ENCODE measurements at regions not wholly inside any gene's neighbourhood (a gene's known extent, or its start where the extent isn't known, plus 50 kb on each side); places are given as distances from the start of the nearest gene placed in this dataset.

- TF ChIP-seq NFYB (IDR thresholded peaks at IDR 0.05; ENCODE audit: insufficient read depth, low read depth, low read length) (no peak), SIN3A (IDR thresholded peaks at IDR 0.05; ENCODE audit: low read depth, low read length) (no peak), GATAD2B (conservative IDR thresholded peaks at IDR 0.05; ENCODE audit: low read depth) (no peak), SUZ12 (IDR thresholded peaks at IDR 0.05; ENCODE audit: unreplicated experiment) (no peak), RUNX3 (IDR thresholded peaks at IDR 0.05; ENCODE audit: low read length) (no peak), ZBTB4 (CRISPR knock-in tag; IDR thresholded peaks at IDR 0.05) (no peak), YY1 (IDR thresholded peaks at IDR 0.05; ENCODE audit: low read depth, low read length) (no peak)
Measured at GRCh38 chr1:105437847-105438246, 1618.6 kb upstream of the PRMT6 start (continued).

- no peaks in the 10 kb centered on the region for H3K36me3 ChIP-seq (ENCODE audit: control insufficient read depth in 2 of 2, insufficient read depth in 2 of 2, low read length in 1 of 2)
- no peaks in the 10 kb centered on the region for H4K20me1 ChIP-seq (ENCODE audit: control insufficient read depth, insufficient read depth)
- ATAC-seq (no peak), DNase-seq (ENCODE audit: low read depth, low spot score) (no peak), FAIRE-seq (no peak)
- H3K4me2 ChIP-seq (ENCODE audit: control insufficient read depth, insufficient read depth) = no peak overlapping the region
- no peak overlapping the region for H3K27ac ChIP-seq (ENCODE audit: control insufficient read depth, insufficient read depth)
- in situ Hi-C loops (cut with MboI) (no loop called here), intact Hi-C loops (cut with micrococcal nuclease; ENCODE audit: unreplicated experiment) (no loop called here)
- no peaks in the 10 kb centered on the region for H3K4me1 ChIP-seq (ENCODE audit: control insufficient read depth, insufficient read depth, low read length)
- no peaks in the 10 kb centered on the region for H3K27me3 ChIP-seq (replicated peaks in 1 of 2; ENCODE audit: control insufficient read depth in 2 of 2, insufficient read depth in 2 of 2, low read length in 1 of 2)
- H3K9ac ChIP-seq (ENCODE audit: control insufficient read depth, insufficient read depth, low read length) = no peak overlapping the region
- no peaks in the 10 kb centered on the region for H3K9me3 ChIP-seq (replicated peaks; ENCODE audit: control insufficient read depth, insufficient read depth, low read length)
- WGBS (ENCODE audit: insufficient coverage, insufficient replicate concordance, low lambda C conversion rate, missing lambda C conversion rate) = 0% methylated on average over 4 of the region's 4 CpGs
- no TSS peak for BruUV-seq (replicated peaks)
- SMC1A ChIA-PET (ENCODE audit: uncharacterized antibody, unreplicated experiment) = interaction anchor here (1.1 kb wide), 1 partner anchor 150 kb away, joined by 3 read pairs; no protein-coding TSS in a partner anchor
- TF ChIP-seq CHD2 (IDR thresholded peaks at IDR 0.05; ENCODE audit: borderline replicate concordance, low read depth, low read length) = no peak
- no peak for TF ChIP-seq RFX5 (IDR thresholded peaks at IDR 0.05; ENCODE audit: low read depth, low read length)
- RAD21 ChIA-PET (ENCODE audit: unreplicated experiment) = no interaction called here
- no peak overlapping the region for H3K4me3 ChIP-seq
- no peaks in the 10 kb centered on the region for H3K79me2 ChIP-seq (ENCODE audit: control insufficient read depth, insufficient read depth, low read length)
- H2AFZ ChIP-seq (ENCODE audit: control insufficient read depth, low read depth, low read length) = no peak overlapping the region
- CTCF ChIA-PET = interaction anchor here (0.6 kb wide), 1 partner anchor 86 kb away, joined by 3 read pairs; no protein-coding TSS in a partner anchor
- POLR2A ChIA-PET = interaction anchor here (0.6 kb wide), 1 partner anchor 20 kb away, joined by 7 read pairs; no protein-coding TSS in a partner anchor
Measured at GRCh38 chr1:105442901-105443300, 1613.6 kb upstream of the PRMT6 start.

Measured in GM12878 (cell line).